Mesothelial cell of epicardium (in vitro differentiated cells): ENCODE measurements at regions not wholly inside any gene's neighbourhood (a gene's known extent, or its start where the extent isn't known, plus 50 kb on each side); places are given as distances from the start of the nearest gene placed in this dataset.

ENCODE experiments used
- DNase-seq, 2 experiments: peaks; one replicate each; pipeline ENCODE4 v3.0.0; 2021; ENCODE audit warnings: low spot score in 2 of 2; ENCODE audit not compliant: unreplicated experiment in 2 of 2
- H3K27ac Mint-ChIP-seq: 2 replicates; pipeline ENCODE4 v1.8.0; 2021; ENCODE audit warnings: mixed read lengths
- H3K27me3 Mint-ChIP-seq: 2 replicates; pipeline ENCODE4 v1.8.0; 2021; ENCODE audit warnings: low read depth, mixed read lengths
- H3K36me3 Mint-ChIP-seq: 2 replicates; pipeline ENCODE4 v1.8.0; 2021; ENCODE audit warnings: mixed read lengths
- H3K4me1 Mint-ChIP-seq: 2 replicates; pipeline ENCODE4 v1.8.0; 2021; ENCODE audit warnings: mixed read lengths
- H3K4me3 Mint-ChIP-seq: 2 replicates; pipeline ENCODE4 v1.8.0; 2021; ENCODE audit warnings: mild to moderate bottlenecking, moderate library complexity, mixed read lengths
- H3K9me3 Mint-ChIP-seq: 2 replicates; pipeline ENCODE4 v1.8.0; 2021; ENCODE audit warnings: mixed read lengths
- CTCF ChIP-seq: fragments of 200-600 bp; sonication (generic); IDR thresholded peaks from one replicate; pipeline ENCODE4 v1.5.0; 2021; ENCODE audit warnings: antibody characterized with exemption; ENCODE audit not compliant: unreplicated experiment

GRCh38 chr7:80279760-80280159, 145.1 kb downstream of the GNAI1 start:
- Mint-ChIP-seq H3K27me3 (no peaks in the 10 kb centered on the region), H3K27ac (peak overlapping the region; percentile 58), H3K9me3 (no peaks in the 10 kb centered on the region), H3K4me1 (peaks cover 35% of the 10 kb centered on the region), H3K4me3 (no peak overlapping the region), H3K36me3 (no peaks in the 10 kb centered on the region)
- no peak for DNase-seq
- TF ChIP-seq CTCF: no peak

GRCh38 chr7:80278737-80279136, 144.1 kb downstream of the GNAI1 start:
- no peak for TF ChIP-seq CTCF
- peaks cover 35% of the 10 kb centered on the region for H3K4me1 Mint-ChIP-seq
- no peaks in the 10 kb centered on the region for H3K9me3 Mint-ChIP-seq
- H3K27me3 Mint-ChIP-seq: no peaks in the 10 kb centered on the region
- DNase-seq: no peak
- H3K36me3 Mint-ChIP-seq: no peaks in the 10 kb centered on the region
- H3K4me3 Mint-ChIP-seq: no peak overlapping the region
- peak overlapping the region; percentile 91 for H3K27ac Mint-ChIP-seq

GRCh38 chr7:80277434-80278427, 143.1 kb downstream of the GNAI1 start:
- no peak for DNase-seq

More at GRCh38 chr7:80277434-80278427, 143.1 kb downstream of the GNAI1 start:
- no peak for TF ChIP-seq CTCF
- peak overlapping the region; percentile 91 for H3K27ac Mint-ChIP-seq
- H3K4me3 Mint-ChIP-seq: no peak overlapping the region
- no peaks in the 10 kb centered on the region for H3K9me3 Mint-ChIP-seq
- peaks cover 41% of the 10 kb centered on the region for H3K4me1 Mint-ChIP-seq
- H3K36me3 Mint-ChIP-seq: no peaks in the 10 kb centered on the region
- no peaks in the 10 kb centered on the region for H3K27me3 Mint-ChIP-seq
